SK-N-SH treated with all-trans-retinoic acid at 6 μM for 48 hours (cell line): ENCODE measurements at regions not wholly inside any gene's neighbourhood (a gene's known extent, or its start where the extent isn't known, plus 50 kb on each side); places are given as distances from the start of the nearest gene placed in this dataset.
"Not testable (repeated sequence)": the region's sequence is repeated elsewhere in the genome, so short reads cannot be mapped to it uniquely, and the experiment has no call there.

ENCODE experiments used
- ATAC-seq: fragments of 200-7000 bp; cut with Tn5 transposase; 3 replicates; pipeline ENCODE4 v1.9.1; 2020; ENCODE audit warnings: mild to moderate bottlenecking, moderate library complexity
- ARNTL ChIP-seq: fragments of 450-650 bp; formaldehyde crosslinking; IDR thresholded peaks from 2 replicates; pipeline ENCODE4 v1.5.0; 2020; ENCODE audit warnings: low read depth, mild to moderate bottlenecking, moderate library complexity, borderline replicate concordance
- BACH2 ChIP-seq: fragments of 250-450 bp; sonication (Bioruptor Pico); IDR thresholded peaks from 2 replicates; pipeline ENCODE4 v1.9.0; 2021; ENCODE audit warnings: mild to moderate bottlenecking, borderline replicate concordance
- CREB5 ChIP-seq: fragments of 250-450 bp; sonication (Bioruptor Pico); IDR thresholded peaks from 2 replicates; pipeline ENCODE4 v1.5.1; 2020; ENCODE audit warnings: low read depth, mild to moderate bottlenecking, moderate library complexity
- ESRRG ChIP-seq: fragments of 250-450 bp; sonication (Bioruptor Pico); IDR thresholded peaks from 2 replicates; pipeline ENCODE4 v1.6.1; 2021; ENCODE audit warnings: mild to moderate bottlenecking
- GLIS3 ChIP-seq: fragments of 250-450 bp; sonication (Bioruptor Pico); IDR thresholded peaks from 2 replicates; pipeline ENCODE4 v1.5.0; 2020; ENCODE audit warnings: mild to moderate bottlenecking, moderate library complexity
- ISL1 ChIP-seq: fragments of 250-450 bp; sonication (Bioruptor Pico); IDR thresholded peaks from 2 replicates; pipeline ENCODE4 v2.1.2; 2022; ENCODE audit warnings: mild to moderate bottlenecking, moderate library complexity
- OSR1 ChIP-seq: fragments of 250-450 bp; sonication (Bioruptor Pico); IDR thresholded peaks from 2 replicates; pipeline ENCODE4 v1.8.0; 2022; ENCODE audit warnings: moderate library complexity, mild to moderate bottlenecking, inconsistent platforms
- POU6F1 ChIP-seq: fragments of 250-450 bp; sonication (Bioruptor Pico); IDR thresholded peaks from 2 replicates; pipeline ENCODE4 v1.8.0; 2021; ENCODE audit warnings: low read depth, mild to moderate bottlenecking, moderate library complexity, borderline replicate concordance
- PPARA ChIP-seq: fragments of 250-450 bp; sonication (Bioruptor Pico); IDR thresholded peaks from 2 replicates; pipeline ENCODE4 v1.5.0; 2020; ENCODE audit warnings: mild to moderate bottlenecking, borderline replicate concordance
- RARB ChIP-seq: fragments of 250-450 bp; sonication (Bioruptor Pico); IDR thresholded peaks from 2 replicates; pipeline ENCODE4 v1.8.0; 2021; ENCODE audit warnings: mild to moderate bottlenecking, moderate library complexity
- SNAI2 ChIP-seq: fragments of 250-450 bp; sonication (Bioruptor Pico); IDR thresholded peaks from 2 replicates; pipeline ENCODE4 v1.5.0; 2020; ENCODE audit warnings: mild to moderate bottlenecking, moderate library complexity
- TCF4 ChIP-seq: fragments of 250-450 bp; sonication (Bioruptor Pico); IDR thresholded peaks from 2 replicates; pipeline ENCODE4 v1.8.0; 2021; ENCODE audit warnings: mild to moderate bottlenecking, moderate library complexity, borderline replicate concordance
- TOX ChIP-seq: fragments of 250-450 bp; sonication (Bioruptor Pico); IDR thresholded peaks from 2 replicates; pipeline ENCODE4 v1.8.0; 2021; ENCODE audit warnings: mild to moderate bottlenecking, moderate library complexity, borderline replicate concordance
- ZC3H10 ChIP-seq: fragments of 250-450 bp; sonication (Bioruptor Pico); IDR thresholded peaks from 2 replicates; pipeline ENCODE4 v1.5.1; 2021; ENCODE audit warnings: mild to moderate bottlenecking, moderate library complexity
- ZFP30 ChIP-seq: fragments of 450-650 bp; formaldehyde crosslinking; IDR thresholded peaks from 2 replicates; pipeline ENCODE4 v1.5.0; 2022; ENCODE audit warnings: mild to moderate bottlenecking, moderate library complexity
- ZNF565 ChIP-seq: fragments of 450-650 bp; formaldehyde crosslinking; conservative IDR thresholded peaks from 2 replicates; pipeline ENCODE4 v1.5.0; 2020; ENCODE audit warnings: low read depth, mild to moderate bottlenecking, moderate library complexity
- ZNF70 ChIP-seq: fragments of 450-650 bp; formaldehyde crosslinking; IDR thresholded peaks from 2 replicates; pipeline ENCODE4 v1.5.0; 2020; ENCODE audit warnings: mild to moderate bottlenecking, moderate library complexity
- ZNF8 ChIP-seq: fragments of 450-650 bp; formaldehyde crosslinking; IDR thresholded peaks from 2 replicates; pipeline ENCODE4 v1.5.0; 2020; ENCODE audit warnings: mild to moderate bottlenecking, moderate library complexity
- TF ChIP-seq, protein P1 (sequence below): fragments of 250-450 bp; sonication (Bioruptor Pico); IDR thresholded peaks from 2 replicates; pipeline ENCODE4 v1.5.1; 2021; ENCODE audit warnings: mild to moderate bottlenecking, moderate library complexity
- TF ChIP-seq, protein P2 (sequence below): fragments of 250-450 bp; sonication (Bioruptor Pico); IDR thresholded peaks from 2 replicates; pipeline ENCODE4 v1.8.0; 2020; ENCODE audit warnings: mild to moderate bottlenecking, moderate library complexity, borderline replicate concordance

DNA sequence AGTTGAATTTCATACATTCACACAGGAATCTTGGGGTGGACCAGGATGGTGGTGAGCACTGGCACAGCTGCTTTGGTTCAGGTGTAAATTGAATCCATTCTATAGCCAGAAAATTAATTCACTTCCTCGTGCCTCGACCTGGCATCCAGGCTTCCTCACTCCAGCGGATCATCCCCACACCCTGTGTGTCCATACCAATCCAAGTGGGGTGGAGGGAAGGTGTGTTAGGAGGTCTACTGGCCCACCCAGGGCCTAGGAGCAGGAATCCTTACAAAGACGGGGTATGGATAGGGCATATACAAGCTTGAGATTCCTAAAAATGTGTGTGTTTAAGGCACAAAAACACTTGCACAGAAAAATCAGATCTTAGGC is 81.8 kb upstream of the SLC24A3 start:
- no peak for ATAC-seq
- TF ChIP-seq ISL1 (CRISPR knock-in tag), result no peak

DNA sequence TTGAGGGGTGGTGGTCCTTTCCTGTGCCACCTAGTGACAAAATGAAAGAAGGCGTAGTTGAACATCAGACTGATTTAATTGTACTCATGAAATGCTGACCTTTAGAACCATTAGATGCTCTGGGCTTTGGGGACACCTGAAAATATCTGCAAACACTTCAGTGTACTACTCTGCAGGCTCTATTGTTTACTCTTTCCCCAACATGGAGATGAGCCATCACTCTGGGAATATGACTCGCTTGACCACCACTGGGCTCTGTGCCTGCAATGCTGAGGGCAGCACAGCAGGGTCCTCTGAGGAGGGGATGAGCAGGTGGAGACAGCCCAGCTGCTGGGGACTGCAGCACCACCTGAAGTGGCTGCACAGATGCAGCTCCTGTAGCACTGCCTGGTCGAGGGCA is 74.8 kb upstream of the SLC24A3 start:
- no peak for TF ChIP-seq ZNF8 (CRISPR knock-in tag)
- no peak for TF ChIP-seq TCF4 (CRISPR knock-in tag)
- ATAC-seq, result no peak

DNA sequence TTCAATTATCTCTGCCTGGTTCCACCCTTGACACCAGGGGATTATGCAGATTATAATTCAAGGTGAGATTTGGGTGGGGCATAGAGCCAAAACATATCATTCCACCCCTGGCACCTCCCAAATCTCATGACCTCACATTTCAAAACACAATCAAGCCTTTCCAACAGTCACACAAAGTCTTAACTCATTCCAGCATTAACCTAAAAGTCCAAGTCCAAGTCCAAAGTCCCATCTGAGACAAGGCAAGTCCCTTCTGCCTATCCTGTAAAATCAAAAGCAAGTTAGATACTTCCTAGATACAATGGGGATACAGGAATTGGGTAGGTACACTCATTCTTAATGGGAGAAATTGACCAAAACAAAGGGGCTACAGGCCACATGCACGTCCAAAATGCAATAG is 73.7 kb upstream of the SLC24A3 start:
- TF ChIP-seq RARB (CRISPR knock-in tag) (no peak), CREB5 (CRISPR knock-in tag) (no peak), ZC3H10 (CRISPR knock-in tag) (no peak), ARNTL (no peak), TCF4 (CRISPR knock-in tag) (no peak), BACH2 (no peak), ZNF70 (CRISPR knock-in tag) (no peak), GLIS3 (CRISPR knock-in tag) (no peak), OSR1 (CRISPR knock-in tag) (no peak), ZNF8 (CRISPR knock-in tag) (no peak)
- ATAC-seq, result no peak

DNA sequence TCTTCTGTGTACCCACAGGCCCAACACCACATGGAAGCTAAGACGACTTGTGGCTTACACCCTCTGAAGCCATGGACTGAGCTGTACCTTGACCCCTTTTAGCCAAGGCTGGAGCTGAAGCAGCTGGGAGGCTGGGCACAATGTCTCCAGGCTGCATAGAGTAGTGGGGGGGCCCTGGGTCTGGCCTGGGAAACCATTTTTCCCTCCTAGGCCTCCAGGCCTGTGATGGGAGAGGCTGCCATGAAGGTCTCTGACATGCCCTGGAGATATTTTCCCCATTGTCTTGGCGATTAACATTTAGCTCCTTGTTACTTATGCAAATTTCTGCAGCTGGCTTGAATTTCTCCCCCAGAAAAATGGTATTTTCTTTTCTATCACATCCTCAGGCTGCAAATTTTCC is 72.9 kb upstream of the SLC24A3 start:
- ATAC-seq, result not testable (repeated sequence)

DNA sequence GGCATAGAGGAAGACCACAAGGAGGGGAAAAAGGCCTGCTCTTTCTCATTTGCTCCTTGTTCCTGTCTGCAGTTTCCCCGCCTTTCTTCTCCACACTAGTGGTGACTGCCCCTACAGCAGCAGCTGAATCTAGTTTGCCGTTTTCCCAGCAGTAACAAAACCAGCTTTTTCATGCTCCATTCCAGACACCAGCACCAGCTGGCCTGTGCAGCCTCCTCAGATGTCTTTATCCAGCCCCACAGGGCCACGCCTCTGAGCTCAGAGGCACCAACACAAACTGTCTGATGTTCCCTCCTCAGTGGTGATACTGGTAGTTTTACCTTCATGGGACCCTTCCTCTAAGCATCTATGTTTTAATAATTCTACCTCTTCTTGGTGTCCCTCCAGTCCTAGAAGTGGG is 70.4 kb upstream of the SLC24A3 start:
- ATAC-seq, result no peak
- TF ChIP-seq, protein P1, sequence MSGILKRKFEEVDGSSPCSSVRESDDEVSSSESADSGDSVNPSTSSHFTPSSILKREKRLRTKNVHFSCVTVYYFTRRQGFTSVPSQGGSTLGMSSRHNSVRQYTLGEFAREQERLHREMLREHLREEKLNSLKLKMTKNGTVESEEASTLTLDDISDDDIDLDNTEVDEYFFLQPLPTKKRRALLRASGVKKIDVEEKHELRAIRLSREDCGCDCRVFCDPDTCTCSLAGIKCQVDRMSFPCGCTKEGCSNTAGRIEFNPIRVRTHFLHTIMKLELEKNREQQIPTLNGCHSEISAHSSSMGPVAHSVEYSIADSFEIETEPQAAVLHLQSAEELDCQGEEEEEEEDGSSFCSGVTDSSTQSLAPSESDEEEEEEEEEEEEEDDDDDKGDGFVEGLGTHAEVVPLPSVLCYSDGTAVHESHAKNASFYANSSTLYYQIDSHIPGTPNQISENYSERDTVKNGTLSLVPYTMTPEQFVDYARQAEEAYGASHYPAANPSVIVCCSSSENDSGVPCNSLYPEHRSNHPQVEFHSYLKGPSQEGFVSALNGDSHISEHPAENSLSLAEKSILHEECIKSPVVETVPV, result no peak
- TF ChIP-seq ESRRG (CRISPR knock-in tag), result no peak
- TF ChIP-seq TCF4 (CRISPR knock-in tag), result no peak
- TF ChIP-seq, protein P2, sequence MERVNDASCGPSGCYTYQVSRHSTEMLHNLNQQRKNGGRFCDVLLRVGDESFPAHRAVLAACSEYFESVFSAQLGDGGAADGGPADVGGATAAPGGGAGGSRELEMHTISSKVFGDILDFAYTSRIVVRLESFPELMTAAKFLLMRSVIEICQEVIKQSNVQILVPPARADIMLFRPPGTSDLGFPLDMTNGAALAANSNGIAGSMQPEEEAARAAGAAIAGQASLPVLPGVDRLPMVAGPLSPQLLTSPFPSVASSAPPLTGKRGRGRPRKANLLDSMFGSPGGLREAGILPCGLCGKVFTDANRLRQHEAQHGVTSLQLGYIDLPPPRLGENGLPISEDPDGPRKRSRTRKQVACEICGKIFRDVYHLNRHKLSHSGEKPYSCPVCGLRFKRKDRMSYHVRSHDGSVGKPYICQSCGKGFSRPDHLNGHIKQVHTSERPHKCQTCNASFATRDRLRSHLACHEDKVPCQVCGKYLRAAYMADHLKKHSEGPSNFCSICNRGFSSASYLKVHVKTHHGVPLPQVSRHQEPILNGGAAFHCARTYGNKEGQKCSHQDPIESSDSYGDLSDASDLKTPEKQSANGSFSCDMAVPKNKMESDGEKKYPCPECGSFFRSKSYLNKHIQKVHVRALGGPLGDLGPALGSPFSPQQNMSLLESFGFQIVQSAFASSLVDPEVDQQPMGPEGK (CRISPR knock-in tag), result no peak

- ATAC-seq, result no peak
- TF ChIP-seq ARNTL (no peak), CREB5 (CRISPR knock-in tag) (no peak), ISL1 (CRISPR knock-in tag) (no peak), OSR1 (CRISPR knock-in tag) (no peak), ZFP30 (CRISPR knock-in tag) (no peak), TCF4 (CRISPR knock-in tag) (no peak), ZNF70 (CRISPR knock-in tag) (no peak), GLIS3 (CRISPR knock-in tag) (no peak), BACH2 (no peak), PPARA (CRISPR knock-in tag) (no peak), SNAI2 (CRISPR knock-in tag) (no peak), RARB (CRISPR knock-in tag) (no peak), TOX (CRISPR knock-in tag) (no peak), POU6F1 (CRISPR knock-in tag) (no peak), ZNF565 (CRISPR knock-in tag) (no peak)
- TF ChIP-seq, protein P1, result no peak
- TF ChIP-seq, all 23 proteins: peak for 0
Measured at GRCh38 chr20:19143890-19144289, 68.6 kb upstream of the SLC24A3 start.
